GM18517 (cell line): ENCODE measurements at regions not wholly inside any gene's neighbourhood (a gene's known extent, or its start where the extent isn't known, plus 50 kb on each side); places are given as distances from the start of the nearest gene placed in this dataset.
A peak's percentile ranks its signal among the peaks of the same experiment; 100 is the strongest.

Experiments
- ATAC-seq: cut with Tn5 transposase; IDR thresholded peaks from one replicate; pipeline ENCODE4 v1.9.1; 2021; ENCODE audit warnings: mild to moderate bottlenecking, moderate library complexity; ENCODE audit not compliant: unreplicated experiment

- ATAC-seq = no peak
These were observed 382.5 kb upstream of the CBLB start for GRCh38 chr3:106251160-106251892.

DNA sequence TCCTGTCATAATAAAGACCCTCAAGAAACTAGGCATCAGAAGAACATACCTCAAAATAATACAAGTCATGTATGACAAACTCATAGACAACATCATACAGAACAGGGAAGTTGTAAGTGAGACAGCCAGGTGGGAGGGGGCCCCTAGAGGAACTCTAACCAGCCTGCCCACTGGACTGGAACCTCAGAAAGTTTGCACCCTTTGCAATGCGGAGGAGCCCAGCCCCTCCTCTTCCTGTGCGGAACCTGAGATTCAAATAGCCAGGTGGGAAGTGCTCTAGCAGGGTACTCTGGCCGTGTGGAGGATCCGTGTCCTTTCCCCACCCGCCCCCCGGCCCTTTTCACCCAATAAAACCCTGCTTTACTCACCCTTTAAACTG lies 387.0 kb upstream of the CBLB start:
- ATAC-seq = peak; percentile 98

- ATAC-seq = peak; percentile 33
These were observed 387.6 kb upstream of the CBLB start for GRCh38 chr3:106256249-106256957.

DNA sequence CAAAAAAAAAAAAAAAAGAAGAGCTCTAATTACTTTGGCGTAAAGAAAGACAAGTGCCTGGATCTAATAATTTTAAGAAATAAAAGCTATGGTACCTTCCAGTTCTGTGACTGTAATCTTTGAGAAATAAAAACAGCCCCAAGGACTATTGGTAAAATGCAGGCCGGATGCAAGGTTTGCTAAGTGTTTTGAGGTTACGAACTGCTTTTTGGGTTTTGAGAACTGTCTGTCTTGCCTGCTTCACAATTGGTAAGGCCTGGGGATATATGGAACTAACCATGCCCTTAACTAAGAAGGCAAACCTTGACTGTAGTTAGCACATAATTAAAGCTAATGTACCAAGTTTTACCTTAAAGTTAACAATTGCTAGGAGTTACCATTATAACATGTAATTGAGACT lies 388.4 kb upstream of the CBLB start:
- no peak for ATAC-seq

- no peak for ATAC-seq
These were observed 392.6 kb upstream of the CBLB start for GRCh38 chr3:106261396-106261795.

GRCh38 chr3:106261915-106262683 lies 393.3 kb upstream of the CBLB start:
- no peak for ATAC-seq

- no peak for ATAC-seq
These were observed 394.2 kb upstream of the CBLB start for GRCh38 chr3:106263011-106263410.

DNA sequence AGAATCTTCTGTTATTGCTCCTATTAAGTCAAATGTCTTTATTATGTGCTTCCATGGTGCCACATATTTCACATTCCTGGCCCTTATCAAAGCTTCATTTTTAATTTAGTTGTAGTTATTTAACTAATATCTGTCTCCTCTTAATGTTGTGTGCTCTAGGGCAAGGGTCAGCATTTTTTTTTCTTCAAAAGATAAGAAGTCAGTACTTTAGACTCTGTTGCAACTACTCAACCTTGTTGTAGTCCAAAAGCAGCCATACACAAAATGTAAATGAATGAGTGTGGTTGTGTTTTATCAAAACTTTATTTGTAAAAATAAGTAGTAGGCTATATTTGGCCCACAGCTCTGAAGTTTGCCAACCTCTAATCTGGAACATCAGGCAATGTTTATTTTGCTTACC lies 394.7 kb upstream of the CBLB start:
- ATAC-seq = no peak

DNA sequence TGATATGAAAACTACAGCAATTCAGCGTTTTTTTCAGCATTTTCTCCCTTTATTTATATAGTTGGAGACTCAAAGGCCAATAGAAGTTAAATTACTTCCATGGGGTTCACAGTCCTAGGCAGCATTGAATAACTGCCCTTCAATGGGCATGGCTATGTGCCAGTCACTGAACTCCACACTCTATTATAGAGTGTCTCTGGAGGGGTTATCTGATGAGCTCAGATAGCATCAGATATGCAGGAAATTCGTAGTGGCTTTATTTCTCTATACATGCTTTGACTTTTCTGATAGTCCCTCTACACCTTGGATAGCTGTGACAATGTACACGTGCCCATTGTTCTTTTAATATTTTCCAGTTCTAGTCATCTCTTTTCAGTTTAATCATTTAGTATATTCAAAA lies 396.9 kb upstream of the CBLB start:
- ATAC-seq = no peak

DNA sequence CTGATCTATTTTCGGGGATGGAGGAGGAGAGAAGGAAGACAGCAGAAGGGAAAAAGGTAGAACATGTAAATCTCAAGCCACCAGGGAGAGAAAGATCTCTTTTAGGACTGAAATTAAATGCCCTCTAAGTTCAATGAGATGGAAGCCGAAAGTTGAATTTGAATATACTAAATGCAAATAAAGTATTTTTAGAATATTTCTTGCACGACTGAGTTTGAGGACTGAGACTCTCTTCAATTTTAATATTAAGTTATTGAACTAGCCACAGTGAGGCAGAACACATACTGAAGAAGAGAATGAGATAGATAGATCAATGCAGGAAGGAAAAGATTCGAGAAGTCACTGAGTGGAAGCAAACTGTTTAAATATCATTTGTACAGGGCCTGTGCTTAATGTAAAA lies 399.9 kb upstream of the CBLB start:
- ATAC-seq = no peak

GRCh38 chr3:106272302-106272701 lies 403.5 kb upstream of the CBLB start:
- no peak for ATAC-seq

DNA sequence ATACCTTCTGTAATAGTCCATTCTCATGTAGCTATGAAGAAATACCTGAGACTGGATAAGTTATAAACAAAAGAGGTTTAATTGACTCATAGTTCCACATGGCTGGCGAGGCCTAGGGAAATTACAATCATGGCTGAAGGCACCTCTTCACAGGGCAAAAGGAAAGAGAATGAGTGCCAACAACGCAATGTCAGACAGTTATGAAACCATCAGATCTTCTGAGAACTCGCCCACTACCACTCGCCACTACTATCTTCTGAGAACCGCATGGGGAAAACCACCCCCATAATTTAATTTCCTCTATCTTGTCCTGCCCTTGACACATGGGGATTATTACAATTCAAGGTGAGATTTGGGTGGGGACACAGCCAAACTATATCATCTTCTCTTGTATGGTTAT lies 406.8 kb upstream of the CBLB start:
- no peak for ATAC-seq

GRCh38 chr3:106276151-106276550 lies 407.3 kb upstream of the CBLB start:
- ATAC-seq = no peak

DNA sequence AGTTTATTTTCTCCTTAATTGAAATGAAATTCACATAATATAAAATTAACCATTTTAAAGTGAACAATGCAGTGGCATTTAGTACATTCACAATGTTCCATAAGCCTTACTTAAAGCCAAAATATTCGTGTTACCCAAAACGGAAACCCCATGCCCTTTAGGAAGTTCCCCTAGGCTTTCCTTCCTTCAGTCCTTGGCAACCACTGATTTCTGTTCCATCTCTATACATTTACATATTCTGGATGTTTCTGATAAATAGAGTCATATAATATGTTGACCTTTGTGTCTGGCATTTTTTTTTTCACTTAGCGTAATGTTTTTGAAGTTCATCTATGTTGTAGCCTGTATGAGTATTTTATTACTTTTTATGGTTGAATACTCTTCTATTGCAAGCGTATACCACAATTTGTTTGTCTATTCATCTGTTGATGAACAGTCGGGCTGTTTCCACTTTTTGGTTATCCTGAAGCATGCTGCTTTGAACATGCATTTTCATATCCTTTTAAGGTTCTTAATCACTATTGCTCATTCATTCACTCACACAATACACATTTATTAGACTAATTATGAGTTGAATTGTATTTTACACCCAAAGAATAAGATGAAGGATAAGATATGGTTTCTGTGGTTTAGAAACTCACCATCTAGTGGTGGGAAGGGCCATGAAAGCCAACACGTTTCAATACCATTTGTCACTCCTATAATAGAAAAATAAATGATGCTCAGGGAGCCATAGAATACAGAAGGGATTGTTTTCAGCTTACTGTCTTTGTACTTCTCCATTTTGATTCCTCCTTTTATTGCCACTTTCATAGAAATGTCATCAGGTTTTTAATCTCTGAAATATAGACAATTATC lies 408.2 kb upstream of the CBLB start:
- no peak for ATAC-seq

DNA sequence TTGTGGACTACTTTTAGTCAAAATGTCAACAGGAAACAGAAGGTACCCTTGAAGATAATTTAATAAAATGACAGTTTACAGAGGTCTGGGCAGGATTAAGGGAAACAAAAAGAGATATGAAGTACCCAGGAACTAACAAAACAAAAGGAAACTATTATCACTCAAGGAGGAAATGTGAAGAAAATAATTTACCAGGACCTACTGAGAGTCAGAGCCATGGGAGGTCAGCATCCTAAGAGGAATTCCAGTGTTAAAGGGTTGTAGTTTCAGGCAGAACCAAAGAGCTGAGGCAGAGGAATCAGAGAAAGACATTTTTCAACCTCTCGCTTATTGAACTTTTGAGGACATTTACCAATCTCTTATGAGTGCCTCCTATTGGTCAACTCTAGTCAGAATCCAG lies 408.9 kb upstream of the CBLB start:
- no peak for ATAC-seq

GRCh38 chr3:106281221-106281620 lies 412.4 kb upstream of the CBLB start:
- no peak for ATAC-seq

GRCh38 chr3:106282943-106283342 lies 414.1 kb upstream of the CBLB start:
- ATAC-seq = no peak

DNA sequence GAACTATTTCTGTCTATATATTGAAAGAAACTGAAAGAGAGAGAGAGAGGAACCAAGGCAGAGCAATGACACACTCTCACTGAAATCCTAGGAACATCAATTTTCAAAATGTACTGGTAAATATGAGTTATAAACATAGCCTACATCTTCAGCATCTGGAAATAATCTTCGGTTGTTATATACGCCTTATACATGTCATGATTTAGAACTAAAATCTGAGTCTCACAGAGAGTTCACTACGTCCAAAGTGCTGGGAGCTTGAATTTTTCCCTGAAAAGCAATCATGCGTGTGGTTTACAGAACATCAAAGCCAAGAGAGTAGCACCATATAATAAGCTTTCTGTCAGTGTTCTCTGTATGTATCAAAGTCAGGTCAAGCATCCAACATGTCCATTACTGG lies 420.0 kb upstream of the CBLB start:
- ATAC-seq = no peak

DNA sequence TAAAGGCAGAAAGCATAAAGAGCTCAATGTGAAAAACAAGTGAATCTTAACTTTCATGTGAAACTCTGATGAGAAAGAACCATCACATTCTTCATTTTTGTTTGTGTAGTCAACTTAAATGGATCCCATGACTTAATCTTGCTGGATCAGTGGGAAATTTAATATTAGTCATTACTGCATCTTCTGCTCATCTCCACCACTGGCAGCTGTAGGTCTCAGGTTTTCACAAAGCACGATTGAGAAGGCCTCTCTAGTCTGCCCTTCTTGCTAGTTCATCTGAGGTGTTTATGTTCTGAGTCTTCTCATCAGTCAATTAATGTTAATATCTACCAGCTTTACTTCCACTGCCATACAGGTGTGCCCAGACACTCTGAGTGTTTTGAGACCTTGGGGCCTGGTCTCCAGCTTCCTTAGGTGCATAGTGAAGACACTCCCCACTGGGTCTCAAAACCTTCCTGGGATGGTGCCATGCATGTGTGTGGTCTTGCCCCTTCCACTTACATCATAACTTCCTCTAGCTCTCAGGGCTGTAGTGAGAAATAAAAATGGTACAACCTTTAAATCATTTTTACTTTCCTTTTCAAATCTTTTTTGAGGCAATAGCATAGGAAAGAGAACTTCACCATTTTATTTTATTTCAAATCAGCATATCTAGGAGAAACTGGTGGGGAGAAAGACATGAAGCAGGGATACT lies 421.6 kb upstream of the CBLB start:
- ATAC-seq = no peak

GRCh38 chr3:106293161-106293560 lies 424.3 kb upstream of the CBLB start:
- ATAC-seq = no peak
